ENCODE measurements at regions not wholly inside any gene's neighbourhood (a gene's known extent, or its start where the extent isn't known, plus 50 kb on each side); places are given as distances from the start of the nearest gene placed in this dataset.

DNA sequence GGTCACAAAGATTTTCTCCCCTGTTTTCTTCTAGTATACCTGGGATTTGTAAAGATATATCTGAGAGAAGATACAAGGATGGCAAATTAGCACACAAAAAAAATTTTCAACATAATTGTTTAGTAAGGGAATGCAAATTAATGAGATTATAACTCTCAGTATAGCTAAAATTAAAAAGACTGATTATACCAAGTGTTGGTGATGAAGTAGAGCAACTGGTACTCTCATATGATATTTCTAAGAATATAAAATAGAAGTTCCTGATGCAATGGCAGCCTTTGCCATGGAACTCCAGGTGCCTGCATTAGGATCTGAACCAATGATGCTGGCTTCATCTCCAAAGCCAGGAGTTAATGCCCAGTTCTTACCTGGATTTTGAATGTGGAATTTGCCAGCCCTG lies 51.4 kb upstream of the KIAA1217 start:
- TF ChIP-seq CTCF (IDR thresholded peaks at IDR 0.05) (no peak), ZFX (IDR thresholded peaks at IDR 0.05; ENCODE audit: borderline replicate concordance) (no peak)

Measured in 22Rv1 (cell line).